PC-9 (cell line): ENCODE measurements at regions not wholly inside any gene's neighbourhood (a gene's known extent, or its start where the extent isn't known, plus 50 kb on each side); places are given as distances from the start of the nearest gene placed in this dataset.

Experiments used
- BruUV-seq: library from RNA; stranded (reverse); fragments of 400-500 nt; replicated peaks from 2 replicates; lab custom pipeline; 2021; lab: Mats Ljungman, UMichigan
- CTCF ChIA-PET: fragments of 300-600 bp; sonication (Branson Sonifier 250); formaldehyde crosslinking; loops from one replicate; lab custom pipeline; 2022; ENCODE audit warnings: antibody characterized with exemption; lab: Charles Lee
- POLR2A ChIA-PET: fragments of 300-600 bp; sonication (Branson Sonifier 250); formaldehyde crosslinking; loops from one replicate; lab custom pipeline; 2022; ENCODE audit warnings: antibody characterized with exemption; ENCODE audit not compliant: unreplicated experiment; lab: Charles Lee
- DNase-seq, 2 experiments: peaks; one replicate each; pipeline versions ENCODE4 v3.0.0 to v3.0.0-alpha.2; 2015 to 2022; ENCODE audit warnings: mixed read lengths in 1 of 2
- H2AFZ ChIP-seq: fragments of 200-600 bp; sonication (generic); 2 replicates; pipeline ENCODE4 v1.8.1; 2017; ENCODE audit warnings: antibody characterized with exemption
- H3F3A ChIP-seq: fragments of 200-600 bp; sonication (generic); 2 replicates; pipeline ENCODE4 v1.8.1; 2017; ENCODE audit warnings: antibody characterized with exemption, mild to moderate bottlenecking, low read depth; ENCODE audit not compliant: insufficient read depth
- H3K27ac ChIP-seq: fragments of 200-600 bp; sonication (generic); 2 replicates; pipeline ENCODE4 v1.6.1; 2016; ENCODE audit warnings: mixed run types
- H3K27me3 ChIP-seq: fragments of 200-600 bp; sonication (generic); 2 replicates; pipeline ENCODE4 v1.6.1; 2016; ENCODE audit warnings: low read depth, mixed run types; ENCODE audit not compliant: insufficient read depth
- H3K36me3 ChIP-seq: fragments of 200-600 bp; sonication (generic); 2 replicates; pipeline ENCODE4 v1.6.1; 2016; ENCODE audit warnings: low read depth, mixed run types
- H3K4me1 ChIP-seq: fragments of 200-600 bp; sonication (generic); replicated peaks from 2 replicates; pipeline ENCODE4 v1.6.1; 2016; ENCODE audit warnings: mixed run types; ENCODE audit not compliant: insufficient read depth
- H3K4me2 ChIP-seq: fragments of 200-600 bp; sonication (generic); 2 replicates; pipeline ENCODE4 v1.6.1; 2017; ENCODE audit warnings: mixed run types
- H3K4me3 ChIP-seq: fragments of 200-600 bp; sonication (generic); 2 replicates; pipeline ENCODE4 v1.6.1; 2016; ENCODE audit warnings: mixed run types
- H3K79me2 ChIP-seq: fragments of 200-600 bp; sonication (generic); 2 replicates; pipeline ENCODE4 v1.6.1; 2017; ENCODE audit warnings: low read depth, mixed run types
- H3K9me2 ChIP-seq: fragments of 200-600 bp; sonication (generic); 2 replicates; pipeline ENCODE4 v1.8.1; 2017; ENCODE audit warnings: mild to moderate bottlenecking; ENCODE audit not compliant: insufficient read depth
- H3K9me3 ChIP-seq: fragments of 200-600 bp; sonication (generic); 2 replicates; pipeline ENCODE4 v1.8.1; 2016; ENCODE audit warnings: low read depth; ENCODE audit not compliant: insufficient read depth
- H4K20me1 ChIP-seq: fragments of 200-600 bp; sonication (generic); 2 replicates; pipeline ENCODE4 v1.8.1; 2017; ENCODE audit not compliant: insufficient read depth
- CTCF ChIP-seq: fragments of 200-600 bp; sonication (generic); conservative IDR thresholded peaks from 2 replicates; pipeline ENCODE4 v1.6.1; 2017; ENCODE audit warnings: mixed run types, antibody characterized with exemption, mild to moderate bottlenecking, moderate library complexity
- EZH2 ChIP-seq: fragments of 200-600 bp; sonication (generic); IDR thresholded peaks from 2 replicates; pipeline ENCODE4 v1.8.0; 2017; ENCODE audit warnings: antibody characterized with exemption, low read depth
- intact Hi-C: fragments of 100-400 bp; cut with micrococcal nuclease; formaldehyde crosslinking; loops from one replicate; pipeline ENCODE4 v1.10.0; 2022; ENCODE audit not compliant: unreplicated experiment

DNA sequence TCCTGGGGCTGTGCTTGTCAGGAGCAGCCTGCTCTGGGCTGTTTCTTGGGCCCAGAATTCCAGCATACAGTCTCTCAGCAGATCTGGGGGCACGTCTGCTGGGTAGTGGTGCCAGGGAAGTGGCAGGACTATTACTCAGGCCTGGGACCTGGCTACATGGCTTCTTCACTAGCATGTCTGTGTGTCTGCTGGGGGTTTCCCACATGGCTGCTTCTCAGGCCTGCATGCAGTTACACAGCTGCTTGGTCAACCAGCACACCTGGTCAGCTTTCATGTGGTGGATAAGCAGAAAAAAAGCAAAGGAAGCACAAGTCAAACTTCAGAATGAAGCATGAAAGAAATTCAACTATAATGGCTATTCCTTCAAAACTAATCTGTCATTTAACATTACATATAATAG lies 316.2 kb upstream of the NOX3 start:
- ChIA-PET CTCF (no interaction called here), POLR2A (no interaction called here)
- no peak overlapping the region for H3K27ac ChIP-seq
- H3K9me2 ChIP-seq, result no peaks in the 10 kb centered on the region
- no peak overlapping the region for H3K4me2 ChIP-seq
- no peak overlapping the region for H3K4me3 ChIP-seq
- H3K79me2 ChIP-seq, result no peaks in the 10 kb centered on the region
- intact Hi-C loops, result no loop called here
- no peak overlapping the region for H2AFZ ChIP-seq
- no peaks in the 10 kb centered on the region for H3F3A ChIP-seq
- H3K9me3 ChIP-seq, result peaks cover 23% of the 10 kb centered on the region
- H4K20me1 ChIP-seq, result no peaks in the 10 kb centered on the region
- no peaks in the 10 kb centered on the region for H3K4me1 ChIP-seq
- TF ChIP-seq CTCF (no peak), EZH2 (no peak)
- no TSS peak for BruUV-seq
- no peaks in the 10 kb centered on the region for H3K27me3 ChIP-seq
- no peaks in the 10 kb centered on the region for H3K36me3 ChIP-seq
- DNase-seq, result no peak

DNA sequence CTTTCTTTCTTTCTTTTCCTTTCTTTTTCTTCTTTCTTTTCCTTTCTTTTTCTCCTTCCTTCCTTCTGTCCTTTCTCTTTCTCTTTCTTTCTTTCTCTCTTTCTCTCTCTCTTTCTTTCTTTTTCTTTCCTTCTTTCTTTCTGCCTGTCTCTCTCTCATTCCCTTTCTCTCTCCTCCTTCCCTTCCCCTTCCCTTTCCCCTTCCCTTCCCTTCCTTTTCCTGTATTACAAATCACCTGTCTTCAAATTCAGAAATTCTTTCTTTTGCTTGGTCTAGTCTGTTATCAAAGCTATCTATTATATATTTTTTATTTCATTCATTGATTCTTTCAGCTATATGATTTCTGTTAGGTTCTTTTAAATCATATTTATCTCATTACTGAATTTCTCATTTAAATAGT lies 315.2 kb upstream of the NOX3 start:
- no peaks in the 10 kb centered on the region for H3K27me3 ChIP-seq
- H3K9me2 ChIP-seq, result no peaks in the 10 kb centered on the region
- BruUV-seq, result no TSS peak
- no peak overlapping the region for H3K4me3 ChIP-seq
- TF ChIP-seq EZH2, result no peak
- TF ChIP-seq CTCF, result no peak
- H3K4me1 ChIP-seq, result peaks cover 5% of the 10 kb centered on the region; the same call in 1 of the 2 replicates
- no peaks in the 10 kb centered on the region for H3K36me3 ChIP-seq
- no peak overlapping the region for H3K27ac ChIP-seq
- CTCF ChIA-PET, result no interaction called here
- H4K20me1 ChIP-seq, result no peaks in the 10 kb centered on the region
- POLR2A ChIA-PET, result no interaction called here
- no peak for DNase-seq
- H3K4me2 ChIP-seq, result no peak overlapping the region
- no peaks in the 10 kb centered on the region for H3K79me2 ChIP-seq
- intact Hi-C loops, result no loop called here
- H2AFZ ChIP-seq, result no peak overlapping the region
- peaks cover 23% of the 10 kb centered on the region for H3K9me3 ChIP-seq
- no peaks in the 10 kb centered on the region for H3F3A ChIP-seq

- intact Hi-C loops, result no loop called here
- no peak overlapping the region for H3K4me2 ChIP-seq
- no peak overlapping the region for H3K27ac ChIP-seq
These were observed 314.7 kb upstream of the NOX3 start for GRCh38 chr6:155770313-155770712.

More at GRCh38 chr6:155770313-155770712, 314.7 kb upstream of the NOX3 start:
- BruUV-seq, result no TSS peak
- CTCF ChIA-PET, result no interaction called here
- Histone ChIP-seq H3K9me2 (no peaks in the 10 kb centered on the region), H4K20me1 (no peaks in the 10 kb centered on the region), H2AFZ (no peak overlapping the region), H3K4me3 (no peak overlapping the region), H3K79me2 (no peaks in the 10 kb centered on the region), H3K9me3 (peaks cover 23% of the 10 kb centered on the region), H3K4me1 (peaks cover 6% of the 10 kb centered on the region; the same call in 1 of the 2 replicates), H3K27me3 (no peaks in the 10 kb centered on the region), H3F3A (no peaks in the 10 kb centered on the region), H3K36me3 (no peaks in the 10 kb centered on the region)
- DNase-seq, result no peak
- TF ChIP-seq CTCF (no peak), EZH2 (no peak)
- POLR2A ChIA-PET, result no interaction called here
